Stimulated activated CD8-positive, alpha-beta memory T cell treated with anti-CD3 and anti-CD28 coated beads, Interleukin-4, amount 100 ng/mL, for 1 hour (primary cell): ENCODE measurements at regions not wholly inside any gene's neighbourhood (a gene's known extent, or its start where the extent isn't known, plus 50 kb on each side); places are given as distances from the start of the nearest gene placed in this dataset.
"Not testable (repeated sequence)": the region's sequence is repeated elsewhere in the genome, so short reads cannot be mapped to it uniquely, and the experiment has no call there.

Experiments used
- DNase-seq, 2 donors: peaks; one replicate each; pipeline ENCODE4 v3.0.0-alpha.2; 2020; ENCODE audit warnings: low read depth in 2 of 2, low spot score in 1 of 2

DNA sequence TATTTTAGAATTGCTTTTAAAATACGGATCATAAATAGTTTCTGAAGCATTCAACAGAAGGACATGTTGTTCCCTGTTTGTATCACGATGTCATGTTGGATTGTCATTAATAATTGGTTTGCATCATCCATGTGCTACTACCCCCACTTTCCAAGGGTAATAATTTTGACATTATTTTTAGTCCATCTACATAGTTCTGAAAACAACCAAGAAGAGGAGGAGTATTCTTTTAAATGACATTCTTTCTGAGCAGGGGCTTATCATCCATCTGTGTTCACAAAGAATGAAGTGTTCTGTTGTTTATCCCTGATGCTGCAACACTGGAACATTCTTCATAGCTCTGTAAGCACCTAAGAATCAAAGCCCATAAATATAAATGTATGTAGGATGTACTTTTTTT is 151.0 kb upstream of the CITED2 start:
- DNase-seq, result no peak

DNA sequence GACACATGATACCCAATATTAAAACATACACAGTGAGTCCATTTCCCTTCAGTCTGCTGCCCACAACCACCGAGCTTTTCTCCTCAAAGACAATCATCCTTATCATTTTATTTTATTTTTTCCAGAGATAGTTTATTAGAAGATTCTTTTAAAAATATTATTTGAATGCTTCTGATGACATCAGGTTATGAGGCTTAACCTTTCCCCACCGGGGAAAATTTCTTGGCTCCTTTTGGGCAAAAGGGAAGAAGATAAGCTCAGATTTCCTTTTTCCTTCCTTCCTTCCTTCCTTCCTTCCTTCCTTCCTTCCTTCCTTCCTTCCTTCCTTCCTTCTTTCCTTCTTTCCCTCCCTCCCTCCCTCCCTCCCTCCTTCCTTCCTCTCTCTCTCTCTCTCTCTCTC is 149.5 kb upstream of the CITED2 start:
- DNase-seq, result no peak

DNA sequence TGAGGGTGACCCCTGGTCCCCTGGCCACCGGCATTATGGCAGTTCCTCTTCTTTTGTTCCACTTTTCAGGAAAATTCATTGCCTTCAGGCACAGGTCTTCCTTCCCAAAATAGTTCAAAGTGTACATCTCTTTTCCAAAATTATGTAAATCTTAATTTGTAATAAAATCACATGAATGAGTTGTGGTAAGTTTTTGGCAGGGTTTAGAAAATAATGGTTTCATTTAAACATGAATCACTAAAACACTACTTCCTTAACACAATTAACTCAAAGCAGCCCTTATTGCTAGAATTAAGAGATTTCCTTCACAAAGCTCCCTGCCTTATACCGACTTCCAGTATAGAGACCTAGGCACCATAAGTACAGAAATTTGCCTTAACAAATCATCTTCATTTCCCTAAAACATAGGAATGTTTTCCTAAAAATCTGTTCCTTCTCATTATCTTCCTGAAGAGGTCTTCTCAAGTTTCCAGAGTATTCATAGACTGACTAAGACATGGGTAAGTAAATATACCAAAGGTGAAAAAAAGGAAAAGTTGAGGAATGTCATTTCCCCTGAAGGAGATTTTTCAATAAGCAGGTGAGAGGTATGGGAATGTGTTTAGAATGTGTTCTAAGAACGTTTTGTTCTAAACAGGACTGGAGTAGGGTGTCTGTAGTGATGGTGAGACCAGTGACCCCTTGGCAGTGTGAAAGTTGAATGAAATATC is 148.2 kb upstream of the CITED2 start:
- no peak for DNase-seq

DNA sequence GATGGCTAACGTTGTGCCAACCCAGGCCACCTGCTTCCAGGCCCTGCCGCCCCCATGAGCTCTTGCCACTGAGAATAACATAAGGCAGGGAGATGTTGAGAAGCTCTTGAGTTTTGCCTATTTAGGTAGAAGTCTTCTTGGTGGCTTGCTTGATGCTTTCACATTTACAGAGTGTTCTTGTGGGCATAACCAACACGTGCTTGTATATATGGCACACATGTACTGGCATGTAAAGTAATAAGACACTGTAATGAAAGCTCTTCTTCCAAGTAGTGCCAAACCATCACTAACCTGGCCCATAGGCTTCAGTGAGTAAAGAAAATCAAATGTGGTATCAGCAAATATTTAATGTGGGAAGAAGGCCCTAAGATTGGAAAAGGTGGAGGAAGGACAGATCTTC is 146.9 kb upstream of the CITED2 start:
- DNase-seq, result no peak

DNA sequence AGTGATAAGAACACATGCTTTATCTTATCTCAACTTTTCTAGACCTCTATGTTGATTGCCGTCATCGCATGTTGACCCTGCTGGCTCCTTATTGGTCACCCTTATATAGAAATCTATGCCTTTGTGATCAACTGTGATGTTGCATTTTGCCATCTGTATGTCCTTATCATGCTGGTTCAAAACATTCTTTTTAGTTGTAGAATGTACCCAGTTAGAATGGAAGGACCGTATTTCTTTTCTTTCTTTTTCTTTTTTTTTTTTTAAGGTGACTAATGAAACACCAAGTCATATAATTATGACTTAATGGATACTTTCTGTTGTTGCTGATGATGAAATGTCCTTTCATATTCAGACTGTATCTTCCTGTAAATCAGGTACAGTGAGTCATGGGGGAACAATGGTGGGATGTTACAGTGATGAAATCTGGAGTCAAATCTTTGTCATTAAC is 145.9 kb upstream of the CITED2 start:
- no peak for DNase-seq

DNA sequence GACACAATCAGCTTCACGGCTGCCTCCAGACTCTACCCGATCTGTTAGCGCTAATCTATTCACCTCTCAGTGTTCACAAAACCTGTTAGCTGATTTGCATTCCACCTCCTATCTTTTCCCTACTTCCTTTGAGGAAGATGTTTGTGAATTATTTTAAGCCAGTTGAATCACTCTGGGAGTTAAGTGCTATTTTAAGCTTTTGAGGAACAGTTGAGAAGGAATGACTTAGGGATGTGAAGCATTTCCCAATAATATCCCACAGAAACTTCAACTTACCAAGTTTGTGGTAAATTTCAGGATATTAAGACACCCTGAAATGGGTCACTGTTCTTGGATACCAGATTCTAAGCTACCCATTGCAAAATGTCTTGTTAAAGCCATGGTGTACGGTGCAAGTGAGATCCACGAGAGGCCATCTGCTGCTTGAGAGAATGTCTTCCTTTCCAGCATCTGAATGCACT is 145.2 kb upstream of the CITED2 start:
- DNase-seq, result no peak

DNA sequence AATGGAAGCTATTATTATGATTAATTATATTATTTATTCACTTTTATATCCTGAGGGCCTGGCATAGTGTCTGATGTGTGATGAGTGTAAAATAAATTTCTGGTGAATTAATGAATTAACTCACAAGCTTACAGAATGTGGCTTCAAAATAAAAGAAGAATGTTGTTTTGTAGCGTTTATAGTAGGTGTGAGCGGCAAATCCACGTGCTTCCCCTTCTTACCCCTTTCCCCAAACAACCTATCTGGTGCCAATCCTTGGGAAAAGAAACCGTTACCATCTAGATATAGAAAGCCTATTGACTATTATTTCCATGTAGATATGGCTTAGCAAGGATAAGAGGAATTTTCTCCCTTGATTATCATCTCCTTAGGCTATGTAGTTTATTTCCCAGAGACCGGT is 144.6 kb upstream of the CITED2 start:
- DNase-seq, result no peak

DNA sequence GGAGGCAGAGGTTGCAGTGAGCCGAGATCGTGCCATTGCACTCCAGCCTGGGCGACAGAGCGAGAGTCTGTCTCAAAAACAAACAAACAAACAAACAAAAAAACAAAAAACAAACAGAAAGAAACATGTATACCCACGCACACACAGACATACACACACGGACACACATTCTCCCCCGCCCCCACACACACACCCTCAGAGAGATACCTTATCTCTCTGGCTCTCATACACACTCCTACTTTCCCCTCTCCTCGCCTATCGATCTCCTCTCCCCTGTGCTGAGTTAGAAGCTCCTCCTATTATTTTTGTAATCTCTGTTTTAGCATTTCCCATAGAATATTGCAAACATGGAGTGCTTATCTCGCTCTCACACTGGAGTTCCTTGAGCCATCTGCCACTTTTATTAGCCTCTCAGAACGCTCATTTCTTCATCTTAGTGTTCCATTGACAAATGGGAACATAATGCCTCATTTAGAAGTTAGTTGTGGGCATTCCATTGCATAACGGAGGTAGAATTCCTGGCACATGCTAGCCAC is 144.2 kb upstream of the CITED2 start:
- no peak for DNase-seq

DNA sequence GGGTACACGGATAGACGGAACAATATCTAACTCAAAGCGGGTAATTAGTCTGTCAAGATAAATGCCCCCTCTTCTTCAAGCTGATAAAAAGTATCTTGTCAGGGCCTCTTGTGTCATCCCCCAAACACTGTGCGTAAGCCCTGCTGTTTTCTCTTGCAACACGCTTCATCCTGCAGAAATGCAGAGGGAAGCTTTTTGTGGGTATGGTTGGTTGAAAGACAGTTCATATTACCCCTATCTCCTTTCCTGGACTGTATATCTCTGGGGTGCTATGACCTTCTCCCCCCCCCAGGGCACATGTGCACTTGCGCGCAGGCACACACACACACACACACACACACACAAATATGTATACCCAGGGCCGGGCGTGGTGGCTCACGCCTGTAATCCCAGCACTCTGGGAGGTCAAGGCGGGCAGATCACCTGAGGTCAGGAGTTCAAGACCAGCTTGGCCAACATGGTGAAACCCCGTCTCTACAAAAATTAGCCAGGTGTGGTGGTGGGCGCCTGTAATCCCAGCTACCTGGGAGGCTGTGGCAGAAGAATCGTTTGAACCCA is 143.6 kb upstream of the CITED2 start:
- DNase-seq, result not testable (repeated sequence)

DNA sequence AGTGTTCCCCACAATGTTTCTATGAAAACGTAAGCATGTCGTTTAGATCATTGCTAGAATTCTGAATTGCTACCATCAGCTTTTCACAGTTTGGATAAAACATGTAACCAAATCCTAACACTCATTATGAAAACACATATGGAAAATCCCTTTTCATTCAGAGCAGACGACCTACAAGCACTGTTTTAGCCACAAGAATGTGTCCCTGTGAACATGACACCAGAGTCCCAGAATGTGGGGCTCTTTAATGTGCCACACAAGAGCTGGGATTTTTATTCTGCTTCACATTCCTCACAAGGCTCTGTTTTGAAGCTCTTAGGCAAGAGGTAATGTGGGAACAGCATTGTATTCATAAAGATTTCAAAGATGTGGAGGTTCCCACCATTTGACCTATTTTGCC is 141.1 kb upstream of the CITED2 start:
- DNase-seq, result no peak

DNA sequence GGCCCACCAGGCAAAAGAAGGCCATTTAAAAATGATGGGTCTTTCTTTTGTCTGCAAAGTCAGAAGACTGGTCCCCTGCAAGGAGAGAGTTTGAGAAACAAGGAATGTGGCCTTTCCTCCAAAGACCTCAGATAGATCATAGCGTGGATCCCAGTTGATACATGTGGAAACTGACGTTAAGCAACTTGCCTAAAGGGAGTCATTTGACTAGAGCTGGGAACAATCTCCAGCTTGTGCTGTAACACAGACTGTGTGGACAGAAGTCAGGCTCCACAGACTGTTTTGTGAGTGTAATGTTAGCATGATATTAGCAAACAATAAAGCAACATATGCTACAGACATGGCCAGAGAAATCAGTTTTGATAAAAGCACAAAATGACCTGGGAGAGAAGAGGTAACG is 140.4 kb upstream of the CITED2 start:
- no peak for DNase-seq

DNA sequence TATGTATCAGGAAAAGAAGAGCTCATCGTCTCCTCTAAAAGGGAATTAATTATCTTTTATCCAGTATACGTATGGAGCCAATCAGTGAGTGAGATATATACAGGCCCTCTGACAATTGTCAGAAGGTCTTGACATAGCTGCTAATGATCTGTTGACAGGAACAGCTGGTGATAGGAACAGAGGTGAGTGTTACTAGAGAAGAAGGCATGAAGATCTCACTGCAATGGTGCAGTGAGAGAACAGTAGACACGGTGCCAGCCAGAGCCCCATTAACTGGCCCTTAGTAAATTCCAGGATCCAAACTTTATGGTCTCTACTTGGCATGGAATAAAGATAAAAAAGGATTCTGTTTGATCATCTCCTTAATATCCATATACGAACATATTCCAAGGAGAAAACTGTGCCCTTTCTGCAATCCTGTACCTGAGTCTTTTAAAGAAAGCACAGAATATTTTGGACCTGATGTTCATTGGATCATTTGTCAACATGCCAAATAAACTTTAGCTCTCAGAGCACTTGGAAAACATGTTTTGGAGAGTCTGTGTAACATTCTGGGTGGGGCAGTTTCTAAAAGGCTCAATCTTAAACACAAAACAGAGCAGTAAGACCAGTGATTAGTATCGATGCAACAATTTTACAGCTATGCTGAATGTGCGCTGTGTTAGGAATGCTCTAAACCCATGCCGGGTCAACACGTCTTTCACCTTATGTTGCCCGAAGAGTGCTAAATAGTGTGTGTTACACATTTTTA is 135.8 kb upstream of the CITED2 start:
- DNase-seq, result no peak

DNA sequence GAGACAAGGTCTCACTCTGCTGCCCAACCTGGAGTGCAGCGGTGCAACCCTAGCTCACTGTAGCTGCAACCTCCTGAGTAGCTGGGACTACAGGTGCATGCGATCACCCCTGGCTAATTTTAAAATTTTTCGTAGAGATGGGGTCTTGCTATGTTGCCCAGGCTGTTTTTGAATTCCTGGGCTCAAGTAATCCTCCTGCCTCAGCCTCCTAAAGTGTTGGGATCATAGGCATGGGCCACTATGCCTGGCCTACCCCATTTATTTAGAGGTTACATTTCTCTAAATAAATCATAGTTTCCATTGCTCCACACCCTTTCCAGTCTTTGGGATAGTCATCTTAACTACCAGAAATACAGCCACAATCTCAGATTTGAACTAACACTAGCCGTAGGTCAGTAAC is 134.7 kb upstream of the CITED2 start:
- DNase-seq, result no peak

DNA sequence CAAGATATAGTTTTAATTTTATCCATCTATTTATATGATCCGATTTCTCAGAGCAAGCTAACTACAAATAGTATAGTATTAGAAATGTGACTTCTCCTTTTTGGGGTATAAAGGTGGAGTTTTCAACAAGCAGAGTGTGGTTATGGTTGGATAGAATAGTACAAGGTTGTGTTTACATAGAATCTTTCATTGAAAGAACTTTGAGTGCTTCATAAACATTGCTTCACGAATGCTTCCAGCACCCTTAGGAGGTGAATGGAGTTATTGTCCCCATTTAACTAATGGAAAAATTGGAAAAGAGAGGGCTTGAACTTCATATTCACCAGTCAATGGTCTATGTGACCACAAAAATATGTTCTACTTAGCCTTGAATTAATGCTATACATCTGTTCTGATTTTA is 134.1 kb upstream of the CITED2 start:
- no peak for DNase-seq

DNA sequence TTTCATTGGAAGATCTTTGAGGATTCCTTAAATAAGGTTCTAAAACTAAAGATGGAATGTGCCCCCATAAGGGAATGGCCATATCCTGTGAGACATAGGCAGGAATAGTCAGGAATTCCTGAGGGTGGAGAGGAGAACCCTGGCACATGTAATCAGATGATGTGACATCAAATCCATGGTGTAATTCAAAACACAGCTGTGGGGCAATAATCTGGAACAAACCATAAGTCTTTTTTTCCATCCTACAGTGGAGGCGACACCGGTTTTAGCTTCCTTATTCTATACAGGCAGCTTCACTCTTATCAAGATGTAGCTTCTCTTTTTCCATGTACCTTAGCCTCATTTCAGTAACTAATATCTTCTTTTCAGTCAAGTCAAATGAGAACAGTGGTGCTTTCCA is 133.6 kb upstream of the CITED2 start:
- DNase-seq, result no peak

DNA sequence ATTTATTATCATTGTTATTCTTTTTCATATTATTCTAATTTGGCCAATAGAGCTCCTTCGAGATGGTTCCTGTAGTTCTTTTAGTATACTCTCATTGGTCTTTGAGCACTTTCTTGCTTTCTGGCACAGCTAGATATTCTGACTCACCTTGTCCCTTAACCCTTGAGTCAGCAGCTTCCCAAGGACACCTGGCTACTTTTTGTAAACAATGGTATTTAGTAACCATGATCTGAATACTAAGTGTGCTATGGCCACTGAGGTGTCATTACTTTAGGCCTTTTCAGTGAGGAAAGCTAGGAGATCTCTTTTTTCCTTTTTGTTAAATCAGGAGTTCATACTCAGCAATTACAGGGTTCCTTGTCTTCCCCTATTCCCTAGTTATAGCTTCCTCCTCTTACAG is 126.5 kb upstream of the CITED2 start:
- DNase-seq, result no peak

DNA sequence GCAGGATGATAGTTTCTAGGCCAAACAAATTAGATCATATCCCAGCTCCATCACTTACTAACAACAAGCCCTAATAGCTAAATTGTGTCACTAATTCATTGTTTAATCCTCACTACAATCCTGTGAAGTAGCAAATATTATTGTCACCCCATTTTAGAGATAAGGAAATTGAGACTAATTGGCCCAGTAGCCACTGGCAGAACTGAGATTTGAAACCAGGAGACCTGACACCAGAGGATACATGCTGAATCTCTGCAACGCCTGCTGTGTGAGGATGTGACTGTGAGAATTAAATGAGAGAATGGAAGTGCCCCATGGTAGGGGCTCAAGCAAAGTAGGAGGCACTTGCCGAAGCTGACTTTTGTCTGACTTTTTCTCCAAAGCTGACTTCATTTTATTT is 124.3 kb upstream of the CITED2 start:
- no peak for DNase-seq

DNA sequence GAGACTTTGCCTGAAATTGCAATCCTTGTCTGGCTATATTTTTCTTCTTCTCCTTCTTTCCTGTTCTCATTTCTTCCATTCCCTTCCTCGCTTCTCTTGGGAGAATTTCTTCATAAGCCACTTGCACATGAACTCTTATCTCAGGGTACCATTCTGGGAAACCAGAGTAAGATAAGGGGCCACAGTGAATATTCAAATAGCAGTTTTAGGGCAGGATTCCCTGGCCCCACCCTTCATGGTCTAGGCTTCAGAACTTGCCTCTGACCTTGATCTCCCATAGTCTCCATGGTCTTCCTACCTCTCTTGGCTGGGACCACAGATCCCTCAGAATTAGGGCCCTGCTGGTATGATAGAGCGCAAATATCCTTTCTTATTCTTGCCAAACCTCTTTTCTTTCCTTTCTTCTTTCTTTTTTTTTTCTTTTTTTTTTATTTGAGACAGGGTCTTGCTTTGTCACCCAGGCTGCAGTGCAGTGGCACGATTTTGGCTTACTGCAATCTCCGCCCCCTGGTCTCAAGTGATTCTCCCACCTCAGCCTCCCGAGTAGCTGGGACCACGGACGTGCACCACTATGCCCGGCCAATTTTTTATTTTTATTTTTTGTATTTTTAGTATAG is 123.0 kb upstream of the CITED2 start:
- no peak for DNase-seq

DNA sequence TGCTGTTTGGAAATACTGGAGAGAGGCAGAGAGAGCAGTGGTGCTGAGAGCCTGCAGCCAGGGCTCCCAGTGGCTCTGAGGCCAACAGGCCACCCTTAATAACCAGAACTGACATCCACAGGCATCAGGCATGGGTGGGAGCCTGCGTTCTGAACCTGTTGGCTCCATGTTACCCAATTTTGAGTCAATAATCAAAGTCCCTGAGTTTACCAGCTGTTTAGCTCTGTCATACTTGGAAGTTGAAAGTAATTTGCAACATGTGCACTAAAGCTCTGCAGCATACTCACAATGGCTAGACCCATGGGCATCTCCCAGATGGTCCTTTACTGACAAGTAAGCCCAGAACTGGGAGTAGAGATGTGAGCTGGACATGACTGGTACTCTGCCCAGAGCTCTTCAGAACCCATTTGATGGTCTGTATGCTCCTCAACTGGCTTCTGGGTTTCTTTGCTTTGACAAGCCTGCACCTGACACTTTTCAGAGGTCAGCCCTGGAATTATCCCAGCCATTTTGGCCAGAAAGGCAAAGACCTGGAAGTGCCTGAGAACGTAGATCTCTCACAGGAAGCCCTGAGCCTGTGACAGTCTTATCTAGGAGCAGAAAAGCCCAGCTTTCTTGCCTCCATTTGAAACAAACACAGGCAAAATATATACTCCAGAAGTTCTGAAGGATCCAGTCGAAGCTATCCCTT is 122.4 kb upstream of the CITED2 start:
- no peak for DNase-seq

DNA sequence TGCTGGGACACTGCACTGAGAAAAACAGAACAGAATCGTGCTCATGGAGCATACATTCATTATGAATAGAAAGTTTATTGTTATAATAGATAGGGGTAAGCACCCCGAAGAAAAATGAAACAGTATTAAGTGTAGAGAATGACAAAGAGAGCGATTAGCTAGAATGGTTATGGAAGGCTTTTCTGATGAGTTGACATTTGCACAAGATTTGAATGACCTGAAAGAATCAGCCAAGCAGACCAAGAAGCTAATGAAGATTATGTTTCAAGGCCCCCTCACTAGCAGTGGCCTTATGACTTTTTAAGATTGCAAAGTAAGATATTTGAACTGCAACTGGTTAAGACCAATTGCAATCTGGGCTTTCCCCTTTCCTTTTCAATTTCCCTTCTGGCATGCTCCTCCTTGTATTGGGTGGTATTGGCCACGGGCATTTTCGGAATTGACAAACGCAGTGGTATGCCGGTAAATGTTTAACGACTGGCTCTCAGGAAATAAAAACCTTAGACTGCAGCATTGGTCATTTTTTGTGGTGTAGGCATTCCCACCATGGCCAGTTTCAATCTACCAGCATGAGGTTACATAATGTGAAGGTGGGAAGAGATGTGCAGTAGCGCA is 120.0 kb upstream of the CITED2 start:
- DNase-seq, result no peak

DNA sequence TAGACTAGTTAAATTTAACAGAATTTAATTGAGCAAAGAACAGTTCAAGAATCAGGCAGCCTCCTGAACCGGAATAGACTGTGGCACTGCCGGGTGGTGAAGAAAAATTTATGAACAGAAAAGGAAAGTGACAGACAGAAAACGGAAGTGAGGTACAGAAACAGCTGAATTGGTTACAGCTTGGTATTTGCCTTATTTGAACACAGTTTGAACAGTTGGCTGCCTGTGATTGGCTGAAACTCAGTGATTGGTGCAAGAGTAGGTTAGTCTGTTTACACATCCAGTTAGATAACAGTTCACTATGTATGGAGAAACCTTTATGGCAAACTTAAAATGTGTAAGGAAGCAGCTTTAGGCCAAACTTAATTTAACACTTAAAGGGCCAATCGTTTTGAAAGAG is 116.0 kb upstream of the CITED2 start:
- no peak for DNase-seq
